Epithelial cell of esophagus (primary cell): ENCODE measurements at regions not wholly inside any gene's neighbourhood (a gene's known extent, or its start where the extent isn't known, plus 50 kb on each side); places are given as distances from the start of the nearest gene placed in this dataset.

ENCODE experiments used
- DNase-seq: peaks from one replicate; pipeline ENCODE4 v3.0.0; 2010; ENCODE audit warnings: low read depth
- H3K4me3 ChIP-seq: 2 replicates; pipeline ENCODE4 v1.5.1; 2011; ENCODE audit warnings: mild to moderate bottlenecking, low read length, control low read depth
- TF ChIP-seq, protein P1 (sequence below): IDR thresholded peaks from 2 replicates; pipeline ENCODE4 v1.5.1; 2011; ENCODE audit warnings: low read depth, mild to moderate bottlenecking, low read length, control low read depth, inconsistent platforms; ENCODE audit not compliant: insufficient read depth; ENCODE audit errors: missing control alignments

DNA sequence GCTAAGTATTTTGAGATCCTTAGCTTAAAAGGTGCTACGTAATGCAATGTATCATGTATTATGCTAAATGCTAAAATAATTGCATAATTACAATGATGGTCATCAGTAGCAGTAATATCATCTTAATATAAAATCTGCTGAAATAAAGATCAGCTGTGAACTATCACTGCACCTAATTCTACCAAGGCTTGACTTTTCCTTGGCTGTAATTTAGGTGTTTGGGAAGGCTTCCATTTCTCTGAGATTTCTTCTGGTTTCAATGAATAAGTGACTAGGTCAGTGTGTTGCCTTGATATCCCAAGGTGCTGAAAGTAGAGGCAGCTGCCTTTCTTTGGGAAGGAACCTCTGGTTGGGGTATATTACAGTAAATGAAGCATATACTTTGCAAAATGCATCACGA, 376.1 kb downstream of the STK39 start:
- DNase-seq = no peak
- TF ChIP-seq, protein P1, sequence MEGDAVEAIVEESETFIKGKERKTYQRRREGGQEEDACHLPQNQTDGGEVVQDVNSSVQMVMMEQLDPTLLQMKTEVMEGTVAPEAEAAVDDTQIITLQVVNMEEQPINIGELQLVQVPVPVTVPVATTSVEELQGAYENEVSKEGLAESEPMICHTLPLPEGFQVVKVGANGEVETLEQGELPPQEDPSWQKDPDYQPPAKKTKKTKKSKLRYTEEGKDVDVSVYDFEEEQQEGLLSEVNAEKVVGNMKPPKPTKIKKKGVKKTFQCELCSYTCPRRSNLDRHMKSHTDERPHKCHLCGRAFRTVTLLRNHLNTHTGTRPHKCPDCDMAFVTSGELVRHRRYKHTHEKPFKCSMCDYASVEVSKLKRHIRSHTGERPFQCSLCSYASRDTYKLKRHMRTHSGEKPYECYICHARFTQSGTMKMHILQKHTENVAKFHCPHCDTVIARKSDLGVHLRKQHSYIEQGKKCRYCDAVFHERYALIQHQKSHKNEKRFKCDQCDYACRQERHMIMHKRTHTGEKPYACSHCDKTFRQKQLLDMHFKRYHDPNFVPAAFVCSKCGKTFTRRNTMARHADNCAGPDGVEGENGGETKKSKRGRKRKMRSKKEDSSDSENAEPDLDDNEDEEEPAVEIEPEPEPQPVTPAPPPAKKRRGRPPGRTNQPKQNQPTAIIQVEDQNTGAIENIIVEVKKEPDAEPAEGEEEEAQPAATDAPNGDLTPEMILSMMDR = no peak
- no peak overlapping the region for H3K4me3 ChIP-seq

DNA sequence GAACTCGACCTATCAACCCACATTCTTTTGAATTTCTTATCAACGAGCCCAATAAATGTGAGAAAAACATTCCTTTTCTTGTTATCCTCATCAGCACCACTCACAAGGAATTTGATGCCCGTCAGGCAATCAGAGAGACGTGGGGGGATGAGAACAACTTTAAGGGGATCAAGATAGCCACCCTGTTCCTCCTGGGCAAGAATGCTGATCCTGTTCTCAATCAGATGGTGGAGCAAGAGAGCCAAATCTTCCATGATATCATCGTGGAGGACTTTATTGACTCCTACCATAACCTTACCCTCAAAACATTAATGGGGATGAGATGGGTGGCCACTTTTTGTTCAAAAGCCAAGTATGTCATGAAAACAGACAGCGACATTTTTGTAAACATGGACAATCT, 378.2 kb downstream of the STK39 start:
- TF ChIP-seq, protein P1 = no peak
- no peak for DNase-seq
- H3K4me3 ChIP-seq = no peak overlapping the region

DNA sequence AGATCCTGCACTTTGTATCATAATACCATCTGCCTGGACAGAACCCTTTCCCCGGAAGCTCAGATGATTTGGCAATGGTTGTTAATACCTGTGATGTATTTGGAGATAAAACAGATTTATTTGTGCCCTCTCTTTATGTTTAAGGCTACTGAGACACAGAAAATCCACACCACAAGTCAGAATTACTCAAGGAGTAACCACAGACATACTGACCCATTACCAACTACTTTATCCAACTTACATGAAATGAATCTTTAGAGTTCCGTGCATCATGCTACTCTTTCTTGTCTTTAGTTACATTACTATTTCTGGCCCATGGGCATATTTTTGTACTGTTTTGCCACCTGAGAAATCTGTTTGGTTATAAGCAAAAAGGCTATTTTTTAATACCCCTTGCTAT, 384.0 kb downstream of the STK39 start:
- H3K4me3 ChIP-seq = no peak overlapping the region
- no peak for DNase-seq
- TF ChIP-seq, protein P1 = no peak

DNA sequence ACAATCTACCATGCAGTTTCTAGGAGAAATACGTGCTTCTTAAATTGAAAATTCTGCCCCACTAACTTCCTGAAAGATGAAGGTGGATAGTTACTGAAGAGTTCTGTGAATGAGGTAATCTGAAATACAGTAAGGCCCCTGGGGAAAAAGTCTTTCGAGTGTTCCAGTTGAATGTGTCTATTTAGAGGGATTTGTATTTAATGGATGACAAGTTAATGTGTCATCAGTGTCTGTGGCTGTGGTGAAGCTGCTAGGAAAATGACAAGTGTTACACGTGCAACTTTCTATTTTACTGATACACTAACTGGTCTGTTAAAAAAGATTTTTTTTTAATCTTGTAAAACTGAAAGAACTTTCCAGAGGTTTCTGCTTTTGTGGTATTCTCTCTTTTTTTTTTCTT, 384.6 kb downstream of the STK39 start:
- TF ChIP-seq, protein P1 = no peak
- H3K4me3 ChIP-seq = no peak overlapping the region
- DNase-seq = peak; percentile 60

DNA sequence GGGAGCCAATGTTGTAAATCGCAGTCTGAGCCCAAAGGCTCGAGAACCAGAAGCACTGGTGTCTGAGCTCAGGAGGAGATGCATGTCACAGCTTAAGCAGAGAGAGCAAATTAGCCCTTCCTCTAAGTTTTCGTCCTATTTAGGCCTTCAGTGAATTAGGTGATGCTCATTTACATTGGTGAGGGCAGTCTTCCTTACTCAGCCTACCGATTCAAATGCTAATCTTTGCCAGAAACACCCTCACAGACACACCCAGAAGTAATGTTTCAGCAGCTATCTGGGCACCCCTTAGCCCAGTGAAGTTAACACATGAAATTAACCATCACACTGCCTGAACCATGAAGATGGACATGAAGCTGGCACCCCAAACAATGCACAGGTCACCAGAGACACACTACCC, 385.1 kb downstream of the STK39 start:
- no peak overlapping the region for H3K4me3 ChIP-seq
- TF ChIP-seq, protein P1 = no peak
- no peak for DNase-seq

DNA sequence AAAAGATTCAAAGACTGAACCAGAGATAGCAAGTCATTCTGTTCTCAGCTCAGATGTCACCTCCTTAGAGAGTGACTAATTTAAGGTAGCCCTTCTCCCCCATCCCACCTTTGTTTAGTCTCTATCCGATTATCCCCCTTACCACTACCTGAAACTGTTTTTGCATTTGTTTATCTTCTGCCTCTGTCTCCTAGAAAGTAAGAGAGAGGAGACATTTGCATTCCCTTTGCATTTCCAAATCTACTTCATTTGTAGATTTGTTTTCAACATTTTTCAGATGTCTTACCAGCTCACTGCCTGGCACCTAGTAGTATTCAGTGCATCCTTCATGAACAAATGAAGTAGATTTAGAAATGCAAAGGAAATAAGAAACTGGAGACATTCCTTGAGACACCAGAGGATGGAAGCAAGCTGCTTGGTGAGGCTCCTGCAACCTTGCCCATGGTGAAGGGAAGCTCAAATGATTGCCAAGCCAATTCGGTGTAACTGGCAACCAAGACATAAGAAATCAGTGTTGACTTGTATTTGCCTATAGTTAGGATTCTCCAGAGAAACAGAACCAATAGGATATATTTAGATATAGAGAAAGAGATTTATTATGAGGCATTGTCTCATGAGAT, 385.7 kb downstream of the STK39 start:
- TF ChIP-seq, protein P1 = no peak
- H3K4me3 ChIP-seq = no peak overlapping the region
- DNase-seq = no peak

DNA sequence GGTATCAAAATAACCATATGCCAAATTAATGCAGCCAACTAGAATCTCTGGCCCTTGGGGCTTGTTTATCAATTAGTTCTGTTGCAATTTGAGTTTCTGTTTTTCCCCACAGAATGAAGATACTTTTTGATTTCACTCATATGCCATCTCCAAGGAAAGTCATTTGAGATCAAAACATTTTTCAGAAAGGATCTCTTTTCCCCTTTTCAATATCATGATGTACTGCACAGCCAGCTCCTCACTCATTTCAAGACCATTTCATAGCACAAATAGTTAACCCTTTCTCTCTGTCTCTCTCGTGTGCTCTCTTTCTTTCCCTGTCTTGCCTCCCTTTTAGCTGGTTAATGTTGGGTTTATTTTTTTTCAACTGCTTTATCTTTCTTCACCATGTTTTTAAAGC, 387.3 kb downstream of the STK39 start:
- TF ChIP-seq, protein P1 = no peak
- DNase-seq = no peak
- H3K4me3 ChIP-seq = no peak overlapping the region
